SJSA1 (cell line): ENCODE measurements at regions not wholly inside any gene's neighbourhood (a gene's known extent, or its start where the extent isn't known, plus 50 kb on each side); places are given as distances from the start of the nearest gene placed in this dataset.

Experiments
- DNase-seq, 2 experiments: peaks; one replicate each; pipeline ENCODE4 v3.0.0-alpha.2; 2015 to 2020; ENCODE audit warnings: low spot score in 2 of 2, low read depth in 1 of 2
- H3K27ac ChIP-seq: fragments of 250-450 bp; sonication (Bioruptor Pico); 2 replicates; pipeline ENCODE4 v1.5.1; 2020; ENCODE audit warnings: mild to moderate bottlenecking, moderate library complexity
- H3K27me3 ChIP-seq: fragments of 250-450 bp; sonication (Bioruptor Pico); replicated peaks from 2 replicates; pipeline ENCODE4 v1.5.1; 2020; ENCODE audit warnings: mild to moderate bottlenecking, moderate library complexity
- H3K36me3 ChIP-seq: fragments of 250-450 bp; sonication (Bioruptor Pico); 2 replicates; pipeline ENCODE4 v1.5.1; 2020; ENCODE audit warnings: mild to moderate bottlenecking
- H3K4me1 ChIP-seq: fragments of 250-450 bp; sonication (Bioruptor Pico); replicated peaks from 2 replicates; pipeline ENCODE4 v1.6.1; 2021; ENCODE audit warnings: mild to moderate bottlenecking
- H3K4me3 ChIP-seq: fragments of 250-450 bp; sonication (Bioruptor Pico); 2 replicates; pipeline ENCODE4 v1.5.1; 2020; ENCODE audit warnings: mild to moderate bottlenecking
- H3K9me3 ChIP-seq: fragments of 250-450 bp; sonication (Bioruptor Pico); replicated peaks from 2 replicates; pipeline ENCODE4 v1.5.1; 2020; ENCODE audit warnings: mild to moderate bottlenecking

- H3K4me3 ChIP-seq: no peak overlapping the region
- no peaks in the 10 kb centered on the region for H3K36me3 ChIP-seq
- no peak for DNase-seq
- no peaks in the 10 kb centered on the region for H3K9me3 ChIP-seq
- no peaks in the 10 kb centered on the region for H3K27me3 ChIP-seq
- no peak overlapping the region for H3K27ac ChIP-seq
- H3K4me1 ChIP-seq: no peaks in the 10 kb centered on the region
These were observed 204.2 kb downstream of the DIPK2A start for GRCh38 chr3:144175644-144176425.

GRCh38 chr3:144177649-144178048 is 206.0 kb downstream of the DIPK2A start:
- H3K27ac ChIP-seq: no peak overlapping the region
- no peak overlapping the region for H3K4me3 ChIP-seq
- no peaks in the 10 kb centered on the region for H3K36me3 ChIP-seq
- H3K27me3 ChIP-seq: no peaks in the 10 kb centered on the region
- H3K9me3 ChIP-seq: no peaks in the 10 kb centered on the region
- no peaks in the 10 kb centered on the region for H3K4me1 ChIP-seq
- DNase-seq: no peak

GRCh38 chr3:144178607-144179006 is 207.0 kb downstream of the DIPK2A start:
- Histone ChIP-seq H3K9me3 (no peaks in the 10 kb centered on the region), H3K36me3 (no peaks in the 10 kb centered on the region), H3K27me3 (no peaks in the 10 kb centered on the region), H3K4me1 (no peaks in the 10 kb centered on the region), H3K4me3 (no peak overlapping the region), H3K27ac (no peak overlapping the region)
- DNase-seq: no peak

GRCh38 chr3:144181062-144181461 is 209.4 kb downstream of the DIPK2A start:
- no peaks in the 10 kb centered on the region for H3K27me3 ChIP-seq
- DNase-seq: no peak
- H3K4me1 ChIP-seq: no peaks in the 10 kb centered on the region
- H3K4me3 ChIP-seq: no peak overlapping the region
- H3K27ac ChIP-seq: no peak overlapping the region
- H3K9me3 ChIP-seq: no peaks in the 10 kb centered on the region
- H3K36me3 ChIP-seq: no peaks in the 10 kb centered on the region

- H3K4me1 ChIP-seq: no peaks in the 10 kb centered on the region
- no peaks in the 10 kb centered on the region for H3K36me3 ChIP-seq
- H3K4me3 ChIP-seq: no peak overlapping the region
- no peaks in the 10 kb centered on the region for H3K9me3 ChIP-seq
- no peak overlapping the region for H3K27ac ChIP-seq
- no peak for DNase-seq
- H3K27me3 ChIP-seq: no peaks in the 10 kb centered on the region
These were observed 210.9 kb downstream of the DIPK2A start for GRCh38 chr3:144182501-144182900.

GRCh38 chr3:144185276-144185675 is 213.7 kb downstream of the DIPK2A start:
- H3K4me1 ChIP-seq: no peaks in the 10 kb centered on the region
- no peaks in the 10 kb centered on the region for H3K27me3 ChIP-seq
- no peak overlapping the region for H3K27ac ChIP-seq
- DNase-seq: no peak
- no peaks in the 10 kb centered on the region for H3K9me3 ChIP-seq
- no peak overlapping the region for H3K4me3 ChIP-seq
- no peaks in the 10 kb centered on the region for H3K36me3 ChIP-seq

- Histone ChIP-seq H3K4me3 (no peak overlapping the region), H3K27me3 (no peaks in the 10 kb centered on the region), H3K4me1 (no peaks in the 10 kb centered on the region), H3K36me3 (no peaks in the 10 kb centered on the region), H3K9me3 (no peaks in the 10 kb centered on the region), H3K27ac (no peak overlapping the region)
- no peak for DNase-seq
These were observed 216.0 kb downstream of the DIPK2A start for GRCh38 chr3:144187531-144188210.

GRCh38 chr3:144189044-144189443 is 217.4 kb downstream of the DIPK2A start:
- H3K27me3 ChIP-seq: no peaks in the 10 kb centered on the region
- H3K27ac ChIP-seq: no peak overlapping the region
- no peaks in the 10 kb centered on the region for H3K36me3 ChIP-seq
- no peak overlapping the region for H3K4me3 ChIP-seq
- DNase-seq: no peak
- no peaks in the 10 kb centered on the region for H3K4me1 ChIP-seq
- no peaks in the 10 kb centered on the region for H3K9me3 ChIP-seq

- Histone ChIP-seq H3K4me1 (no peaks in the 10 kb centered on the region), H3K27me3 (no peaks in the 10 kb centered on the region), H3K4me3 (no peak overlapping the region), H3K36me3 (no peaks in the 10 kb centered on the region), H3K27ac (no peak overlapping the region), H3K9me3 (no peaks in the 10 kb centered on the region; the same call in 1 of the 2 replicates)
- DNase-seq: no peak
These were observed 225.5 kb downstream of the DIPK2A start for GRCh38 chr3:144197116-144197515.

- H3K27ac ChIP-seq: no peak overlapping the region
- no peaks in the 10 kb centered on the region for H3K36me3 ChIP-seq
- no peak overlapping the region for H3K4me3 ChIP-seq
- H3K4me1 ChIP-seq: no peaks in the 10 kb centered on the region
- DNase-seq: no peak
- H3K9me3 ChIP-seq: no peaks in the 10 kb centered on the region; the same call in 1 of the 2 replicates
- H3K27me3 ChIP-seq: no peaks in the 10 kb centered on the region
These were observed 226.0 kb downstream of the DIPK2A start for GRCh38 chr3:144197582-144197981.

- Histone ChIP-seq H3K4me1 (no peaks in the 10 kb centered on the region), H3K4me3 (no peak overlapping the region), H3K36me3 (no peaks in the 10 kb centered on the region), H3K9me3 (no peaks in the 10 kb centered on the region; the same call in 1 of the 2 replicates), H3K27me3 (no peaks in the 10 kb centered on the region), H3K27ac (no peak overlapping the region)
- DNase-seq: no peak
These were observed 228.4 kb downstream of the DIPK2A start for GRCh38 chr3:144200004-144200403.

GRCh38 chr3:144200466-144200865 is 228.8 kb downstream of the DIPK2A start:
- Histone ChIP-seq H3K27me3 (no peaks in the 10 kb centered on the region), H3K9me3 (no peaks in the 10 kb centered on the region; the same call in 1 of the 2 replicates), H3K4me3 (no peak overlapping the region), H3K36me3 (no peaks in the 10 kb centered on the region), H3K4me1 (no peaks in the 10 kb centered on the region), H3K27ac (no peak overlapping the region)
- no peak for DNase-seq

- Histone ChIP-seq H3K9me3 (no peaks in the 10 kb centered on the region), H3K27me3 (no peaks in the 10 kb centered on the region), H3K4me3 (no peak overlapping the region), H3K27ac (no peak overlapping the region), H3K36me3 (no peaks in the 10 kb centered on the region), H3K4me1 (no peaks in the 10 kb centered on the region)
- DNase-seq: no peak
These were observed 250.1 kb downstream of the DIPK2A start for GRCh38 chr3:144221761-144222160.

GRCh38 chr3:144229330-144229729 is 257.7 kb downstream of the DIPK2A start:
- DNase-seq: no peak
- Histone ChIP-seq H3K27me3 (no peaks in the 10 kb centered on the region), H3K27ac (no peak overlapping the region), H3K9me3 (no peaks in the 10 kb centered on the region), H3K4me1 (no peaks in the 10 kb centered on the region), H3K4me3 (no peak overlapping the region), H3K36me3 (no peaks in the 10 kb centered on the region)
